ENCODE measurements at regions not wholly inside any gene's neighbourhood (a gene's known extent, or its start where the extent isn't known, plus 50 kb on each side); places are given as distances from the start of the nearest gene placed in this dataset.
A peak's percentile ranks its signal among the peaks of the same experiment; 100 is the strongest.

DNA sequence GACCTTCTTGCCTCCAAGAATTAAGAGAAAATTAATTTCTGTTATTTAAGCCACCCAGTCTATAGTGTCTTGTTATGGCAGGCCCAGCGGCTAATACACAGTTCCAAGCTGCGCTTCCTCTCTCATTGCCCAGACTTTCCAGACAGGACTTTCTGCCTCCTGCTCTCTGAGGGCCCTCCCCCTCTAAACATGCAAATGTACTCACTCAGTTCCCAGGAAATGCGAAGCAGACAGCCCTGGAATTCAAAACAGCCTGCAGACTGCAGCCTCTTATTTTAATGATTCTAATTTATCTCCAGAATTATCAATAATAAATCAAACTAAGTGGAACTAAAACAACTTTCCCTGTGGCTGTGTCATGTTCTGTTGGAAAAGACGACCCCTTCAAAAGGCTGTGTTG, 115.5 kb upstream of the ISX start:
- DNase-seq (ENCODE audit: low read depth in 4 of 4, low spot score in 3 of 4) = peak; percentile 37 to 72 (median 60)

DNA sequence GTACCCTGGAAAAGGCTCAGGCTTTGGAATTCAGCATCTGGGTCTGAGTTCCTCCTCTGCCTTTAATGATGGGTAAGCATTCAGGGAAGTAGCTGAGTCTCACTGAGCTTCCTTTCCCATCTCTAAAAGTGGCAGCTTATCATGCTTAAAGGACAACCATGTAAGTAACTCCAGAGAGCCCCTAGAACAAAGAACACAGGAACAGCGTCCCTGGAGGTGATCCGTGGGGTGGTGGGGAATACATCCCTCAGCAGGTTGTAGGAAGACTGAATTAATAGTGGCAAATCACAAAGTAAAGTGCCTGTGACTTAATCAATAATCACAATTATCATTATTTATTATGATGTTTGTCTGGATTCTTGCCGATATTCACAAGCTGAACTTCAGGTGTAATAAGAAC, 114.7 kb upstream of the ISX start:
- no peak for DNase-seq (ENCODE audit: low read depth in 4 of 4, low spot score in 3 of 4)

DNA sequence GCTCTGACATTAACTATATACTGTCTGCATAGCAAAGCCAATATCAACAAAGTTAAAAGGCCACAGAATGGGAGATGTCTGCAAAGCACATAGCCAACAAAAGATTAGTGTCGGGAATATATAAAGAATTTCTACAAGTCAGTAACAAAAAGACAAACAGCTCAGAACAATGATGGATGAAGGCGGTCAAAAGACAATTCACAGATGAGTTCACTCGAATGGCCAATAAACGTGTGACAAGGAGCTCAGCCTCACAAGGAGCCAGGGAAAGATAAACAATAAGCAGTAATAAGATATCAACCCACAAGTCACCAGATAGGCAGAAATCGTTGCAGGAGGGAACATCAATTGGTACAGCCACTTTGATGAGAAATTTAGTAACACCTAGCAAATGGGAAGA, 106.0 kb upstream of the ISX start:
- no peak for DNase-seq (ENCODE audit: low read depth in 4 of 4, low spot score in 3 of 4)

DNA sequence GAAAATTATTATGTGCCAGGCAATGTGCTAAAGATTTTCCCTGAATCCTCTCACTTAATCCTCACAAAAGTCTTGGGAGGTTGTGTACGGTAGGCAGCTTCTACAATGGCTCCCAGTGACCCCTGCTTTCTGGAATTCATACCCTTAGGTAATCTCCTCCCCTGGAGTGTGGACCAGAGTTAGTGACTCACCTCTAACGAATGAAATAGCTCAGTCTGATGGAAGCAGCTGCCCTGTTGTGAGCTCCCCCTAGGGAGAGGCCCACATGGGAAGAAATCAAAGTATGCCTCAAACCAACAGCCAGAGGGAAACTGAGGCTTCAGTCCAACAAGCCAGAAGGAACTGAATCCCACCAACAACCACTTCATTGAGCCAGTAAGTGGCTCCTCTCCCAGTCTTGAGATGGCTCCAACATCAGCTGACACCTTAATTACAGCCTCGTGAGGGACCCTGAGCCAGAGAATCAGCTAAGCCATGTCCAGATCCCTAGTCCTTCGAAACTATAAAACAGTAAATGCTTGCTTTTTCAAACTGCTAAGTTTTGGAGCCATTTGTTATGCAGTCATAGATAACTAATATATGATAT, 98.9 kb upstream of the ISX start:
- no peak for DNase-seq (ENCODE audit: low read depth in 4 of 4, low spot score in 3 of 4)

DNA sequence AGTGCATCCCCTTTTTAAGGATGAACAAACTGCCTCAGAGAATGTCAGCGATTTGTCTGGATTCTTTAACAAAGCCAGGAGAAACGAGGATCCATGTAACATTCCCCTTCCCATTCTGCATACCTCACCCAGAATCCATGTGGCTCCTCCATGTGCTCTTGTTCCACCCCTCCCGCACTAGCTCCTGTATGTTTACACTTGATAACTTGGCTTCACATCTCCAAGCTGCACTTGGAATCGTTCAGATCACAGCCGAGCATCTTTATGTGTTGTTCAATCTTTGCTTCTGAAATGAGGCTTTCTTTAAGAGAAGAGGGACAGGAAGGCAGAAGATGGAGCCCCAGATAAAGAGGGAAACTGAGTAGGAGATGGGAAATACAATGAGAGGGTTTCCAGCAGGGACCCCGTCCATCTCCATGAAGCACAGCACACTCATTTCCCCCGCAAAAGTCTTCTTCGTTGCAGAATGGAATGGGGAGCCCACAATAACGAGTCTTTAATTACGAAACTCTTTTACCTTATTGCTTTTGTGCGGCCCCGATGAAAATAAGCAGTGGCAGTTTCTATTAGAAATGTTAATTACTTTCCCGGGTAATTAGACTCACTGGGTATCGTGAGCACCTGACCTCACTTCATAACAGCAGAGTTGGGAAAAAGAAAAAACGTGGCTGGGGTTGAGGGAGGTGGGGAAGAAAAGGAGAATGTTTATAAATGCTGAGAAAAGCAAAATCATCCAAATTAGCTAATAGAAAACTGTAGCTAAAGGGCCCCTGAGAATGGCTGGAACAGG, 96.8 kb upstream of the ISX start:
- no peak for DNase-seq (ENCODE audit: low read depth in 4 of 4, low spot score in 3 of 4)

DNA sequence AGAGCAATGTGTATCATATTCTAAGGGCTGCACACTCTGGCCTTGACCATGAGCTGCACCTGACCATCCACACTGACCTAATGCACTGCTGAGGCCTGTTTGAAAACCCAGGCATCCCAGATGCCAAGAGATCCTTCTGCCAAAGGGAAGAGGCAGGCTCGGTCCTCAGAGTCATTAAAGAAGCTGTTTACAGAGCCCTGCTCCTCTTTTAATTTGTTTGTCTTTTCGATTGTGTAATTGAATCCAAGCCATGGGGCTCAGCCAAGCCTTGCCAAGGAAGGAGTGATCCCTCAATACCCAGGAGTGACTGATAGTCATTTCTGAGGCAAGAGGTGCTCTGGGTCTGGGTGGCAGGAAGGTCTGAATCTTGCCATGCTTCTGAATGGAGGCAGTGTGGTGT, 94.5 kb upstream of the ISX start:
- no peak for DNase-seq (ENCODE audit: low read depth in 4 of 4, low spot score in 3 of 4)

DNA sequence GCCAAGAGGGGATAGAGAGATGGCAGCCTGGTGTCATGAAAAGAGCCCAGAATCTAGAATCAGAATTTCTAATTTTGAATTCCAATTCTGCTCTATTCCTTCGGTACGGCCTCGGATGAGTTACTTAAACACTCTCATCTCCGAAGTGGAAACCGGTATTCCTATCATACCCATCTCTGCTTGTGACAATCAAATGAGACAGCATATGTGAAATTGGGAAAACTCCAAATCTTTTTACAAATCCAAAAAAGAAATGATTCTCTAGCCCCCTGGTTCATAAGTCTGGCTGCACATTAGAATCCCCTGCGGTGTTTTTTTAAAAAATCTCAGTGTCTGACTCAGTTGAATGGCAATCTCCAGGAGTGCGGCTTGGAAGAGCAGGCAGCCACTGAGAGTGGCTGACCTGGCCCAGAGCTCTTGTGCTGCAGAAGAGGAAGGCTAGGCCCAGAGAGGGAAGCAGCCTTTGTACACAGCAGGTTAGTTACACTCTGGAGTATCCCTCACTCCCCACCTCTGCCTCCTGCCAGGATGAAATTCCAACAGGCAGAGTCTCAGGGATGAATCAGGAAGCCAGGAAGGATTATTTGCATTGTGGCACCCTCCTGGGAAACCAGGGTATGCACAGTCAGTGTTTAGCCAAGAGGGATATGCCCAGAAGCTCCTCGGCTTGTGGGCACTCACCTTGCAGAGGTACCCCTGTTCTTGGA, 93.6 kb upstream of the ISX start:
- no peak for DNase-seq (ENCODE audit: low read depth in 4 of 4, low spot score in 3 of 4)

DNA sequence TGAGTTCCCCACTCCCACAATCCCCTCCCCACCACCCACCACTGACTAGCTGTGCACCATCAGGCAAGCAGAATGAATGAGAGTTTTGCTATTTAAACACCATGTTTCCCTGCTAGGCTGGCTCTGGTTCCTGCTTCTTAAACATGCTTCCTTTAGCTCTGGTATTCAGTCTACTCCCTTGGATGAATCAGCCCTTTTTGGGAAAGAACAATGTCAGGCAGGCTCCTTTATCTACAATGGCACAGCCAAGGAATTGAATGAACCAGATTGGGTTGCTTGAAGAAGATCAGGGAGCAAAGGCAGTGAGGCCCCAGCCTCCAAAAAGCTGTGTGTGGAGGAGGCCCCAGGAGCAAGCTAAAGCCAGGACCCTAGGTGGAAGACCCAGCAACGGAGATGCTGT, 92.9 kb upstream of the ISX start:
- no peak for DNase-seq (ENCODE audit: low read depth in 4 of 4, low spot score in 3 of 4)

DNA sequence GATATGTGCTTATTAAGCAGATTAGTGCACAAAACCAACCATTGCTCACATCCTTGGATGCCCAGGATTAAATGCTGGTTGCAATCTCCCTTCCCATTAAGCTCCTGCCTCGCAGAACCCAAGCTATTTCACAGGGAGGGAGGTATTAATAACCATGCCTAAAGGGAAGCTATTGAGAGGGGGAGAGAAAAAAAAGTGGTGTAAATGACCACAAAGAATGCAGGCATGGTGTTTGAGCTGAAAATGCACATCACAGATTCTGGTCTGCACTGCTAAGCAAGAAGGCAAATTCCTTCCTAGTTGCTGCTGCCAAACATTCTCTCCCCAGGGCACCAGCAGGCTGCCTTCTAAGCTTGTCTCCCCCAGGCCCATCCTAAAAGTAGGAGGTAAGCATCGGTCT, 92.0 kb upstream of the ISX start:
- DNase-seq (ENCODE audit: low read depth in 4 of 4, low spot score in 3 of 4) = no peak

DNA sequence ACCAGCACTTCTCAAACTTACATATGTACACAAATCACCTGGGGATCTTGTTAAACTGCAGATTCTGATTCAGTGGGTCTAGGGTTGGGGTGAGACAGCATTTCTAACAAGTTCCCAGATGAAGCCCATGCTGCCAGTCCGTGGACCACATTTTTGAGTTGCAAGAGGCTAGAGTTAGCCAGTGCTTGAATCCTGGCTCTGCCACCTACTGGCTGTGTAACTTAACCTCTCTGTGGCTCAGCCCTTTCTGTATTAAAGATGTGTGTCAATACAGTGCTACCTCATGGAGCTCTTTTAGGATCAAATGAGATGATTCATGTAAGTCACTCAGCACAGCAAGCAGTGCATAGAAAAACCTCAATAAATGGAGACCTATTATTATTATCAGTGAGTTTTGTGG, 90.2 kb upstream of the ISX start:
- no peak for DNase-seq (ENCODE audit: low read depth in 4 of 4, low spot score in 3 of 4)

DNA sequence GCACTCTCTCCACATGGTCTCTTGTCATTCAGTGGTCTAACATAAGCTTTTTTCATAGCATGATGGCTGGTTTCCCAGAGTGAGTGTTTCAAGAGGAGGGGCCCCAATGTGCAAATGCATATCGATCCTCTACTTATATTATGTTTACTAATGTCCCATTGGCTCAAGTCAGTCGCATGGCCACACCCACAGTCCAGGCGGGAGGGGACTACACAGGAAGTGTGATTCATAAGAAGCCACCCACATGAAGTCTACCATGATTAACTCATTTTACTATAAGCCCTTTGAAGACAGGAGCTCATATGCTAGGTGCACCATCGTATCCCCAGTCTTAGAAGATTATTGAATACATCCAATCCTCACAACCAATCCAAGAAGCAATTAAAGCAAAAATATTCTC, 89.5 kb upstream of the ISX start:
- no peak for DNase-seq (ENCODE audit: low read depth in 4 of 4, low spot score in 3 of 4)

DNA sequence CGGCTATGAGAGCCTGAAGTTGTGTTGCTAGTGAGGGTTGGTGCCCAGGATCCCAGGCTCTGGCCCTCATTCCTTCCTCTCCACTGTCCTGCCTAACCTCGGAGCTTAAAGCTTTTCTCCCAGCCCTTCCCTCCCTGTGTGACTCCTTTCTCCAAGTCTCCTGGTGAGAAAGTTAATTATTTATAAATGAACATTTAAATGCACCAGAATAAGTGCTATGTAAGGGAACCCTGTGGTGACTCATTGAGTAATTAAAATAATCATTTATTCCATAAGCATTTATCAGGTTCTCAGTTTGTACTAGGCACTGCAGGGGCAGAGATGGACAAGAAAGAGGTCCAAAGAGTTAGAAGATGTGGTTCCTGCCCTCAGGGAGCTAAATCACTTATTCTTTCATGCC, 89.1 kb upstream of the ISX start:
- no peak for DNase-seq (ENCODE audit: low read depth in 4 of 4, low spot score in 3 of 4)

DNA sequence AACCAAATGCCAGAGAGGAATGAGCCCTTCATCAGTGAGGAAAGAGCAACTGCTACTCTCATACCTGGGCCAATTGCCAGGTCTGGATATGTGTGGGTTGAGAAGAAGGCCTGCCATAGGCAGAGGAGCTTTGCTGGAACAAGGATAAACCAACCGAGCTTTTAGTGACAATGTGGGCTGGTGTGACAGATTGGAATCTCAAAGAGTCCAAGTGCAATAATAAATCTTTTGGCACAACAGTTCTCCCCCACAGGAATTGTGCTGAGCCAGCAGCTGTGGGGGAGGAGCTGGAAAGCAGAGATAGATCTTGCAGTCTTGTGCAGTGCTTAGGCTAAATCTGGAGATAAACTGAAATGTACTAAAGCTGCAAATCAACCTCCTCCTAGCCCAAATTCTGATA, 79.4 kb upstream of the ISX start:
- no peak for DNase-seq (ENCODE audit: low read depth in 4 of 4, low spot score in 3 of 4)

DNA sequence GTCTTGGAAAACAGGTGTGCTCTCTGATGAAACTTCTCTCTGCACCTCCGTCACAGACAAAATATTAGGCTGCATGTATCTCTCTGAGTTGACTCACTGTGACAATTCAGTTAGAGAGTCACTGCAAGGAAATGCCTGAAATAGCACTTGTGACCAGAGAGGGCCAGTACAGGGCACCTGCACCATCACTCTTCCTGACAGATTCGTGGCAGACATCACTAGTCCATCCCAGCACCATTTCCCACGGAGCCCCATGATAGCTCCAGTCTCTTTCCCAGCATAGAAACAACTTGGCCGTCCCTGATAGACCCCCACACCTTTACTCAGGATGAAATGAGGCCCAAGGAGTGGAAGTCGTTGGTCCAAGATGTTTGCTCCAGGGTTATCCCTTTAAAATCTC, 73.3 kb upstream of the ISX start:
- DNase-seq (ENCODE audit: low read depth in 4 of 4, low spot score in 3 of 4) = no peak

DNA sequence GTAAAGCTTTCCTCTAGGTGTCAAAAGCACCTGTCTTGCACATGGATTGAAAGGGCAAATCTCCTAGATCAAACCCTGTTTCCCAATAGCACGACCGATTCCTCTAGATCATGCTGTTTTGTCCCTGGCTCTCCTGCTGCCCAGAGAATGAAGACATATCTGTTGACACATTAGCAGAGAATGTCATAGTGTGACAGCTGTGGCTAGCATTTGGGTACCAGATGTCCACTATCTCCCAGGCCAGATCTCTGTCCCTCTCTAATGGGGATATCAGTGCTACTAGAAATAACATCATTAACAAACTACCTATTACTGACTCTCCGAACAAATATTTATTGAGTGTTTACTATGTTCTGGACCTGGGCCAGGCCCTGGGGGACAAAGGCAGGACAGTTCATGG, 72.4 kb upstream of the ISX start:
- no peak for DNase-seq (ENCODE audit: low read depth in 4 of 4, low spot score in 3 of 4)

DNA sequence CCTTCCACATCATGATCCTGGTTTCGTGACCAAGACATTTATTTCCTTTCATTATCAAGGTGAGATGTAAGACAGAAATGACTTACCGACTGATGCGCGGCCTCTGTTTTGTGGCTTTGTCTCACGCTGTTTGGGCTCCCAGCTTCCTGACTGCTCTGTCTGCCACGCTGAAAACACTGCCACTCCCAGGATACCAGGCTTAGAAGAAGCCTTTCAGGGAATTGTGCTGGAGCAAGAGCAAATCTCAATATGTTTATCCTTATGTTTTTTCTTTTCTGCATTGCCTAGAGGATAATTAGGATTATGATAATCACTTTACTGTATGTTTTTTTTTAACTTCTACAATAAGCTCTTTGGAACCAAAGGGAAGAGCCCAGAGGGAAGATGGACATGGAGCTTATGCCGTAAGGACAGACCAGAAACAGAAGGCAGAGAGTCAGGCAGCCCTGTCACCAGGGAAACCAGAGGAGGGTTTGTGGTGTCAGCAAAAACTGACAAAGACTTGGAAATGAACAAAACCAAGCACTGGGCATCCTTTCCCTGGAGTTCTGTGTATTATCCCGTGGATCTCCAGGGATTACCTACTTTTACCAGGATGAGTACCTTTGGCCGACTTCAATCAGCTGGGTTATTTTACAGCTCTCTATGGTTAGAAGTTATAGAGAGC, 68.2 kb upstream of the ISX start:
- DNase-seq (ENCODE audit: low read depth in 4 of 4, low spot score in 3 of 4) = no peak

DNA sequence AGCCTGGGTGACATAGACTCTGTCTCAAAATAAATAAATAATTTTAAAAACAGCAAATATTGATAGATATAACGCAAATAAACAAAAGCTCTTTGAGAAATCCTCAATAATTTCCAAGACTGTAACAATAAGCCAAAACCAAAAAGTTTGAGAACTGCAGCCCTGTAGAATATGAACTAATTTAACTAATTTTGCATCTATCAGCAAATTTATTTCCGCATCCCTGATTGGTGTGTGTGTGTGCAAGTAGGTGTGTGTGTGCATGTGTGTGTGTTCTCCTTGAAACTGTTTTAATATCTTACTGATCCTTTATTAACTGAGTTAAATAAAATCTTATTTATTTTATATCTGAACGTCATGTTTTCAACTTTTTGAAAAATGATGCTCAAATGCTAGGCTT, 67.0 kb upstream of the ISX start:
- DNase-seq (ENCODE audit: low read depth in 4 of 4, low spot score in 3 of 4) = no peak

DNA sequence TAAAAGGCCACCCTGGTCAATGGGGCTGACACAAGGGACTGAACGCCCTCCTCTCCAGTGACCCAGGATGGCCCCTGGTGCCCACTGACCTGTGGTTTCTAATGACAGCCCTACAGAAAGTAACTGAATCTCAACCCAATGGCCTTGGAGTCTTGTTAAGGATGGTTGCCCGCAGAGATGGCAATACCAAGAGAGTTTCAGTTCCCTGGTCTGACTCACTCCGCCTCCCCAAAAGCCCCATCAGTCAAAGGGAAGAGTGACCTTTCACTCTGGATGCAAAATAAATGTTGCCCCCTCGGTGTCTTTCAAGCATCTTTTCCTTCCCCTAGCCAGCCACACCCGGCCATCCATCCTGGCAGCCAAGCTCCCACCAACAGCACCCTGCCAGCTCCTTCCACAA, 57.7 kb upstream of the ISX start:
- DNase-seq (ENCODE audit: low read depth in 4 of 4, low spot score in 3 of 4) = no peak

DNA sequence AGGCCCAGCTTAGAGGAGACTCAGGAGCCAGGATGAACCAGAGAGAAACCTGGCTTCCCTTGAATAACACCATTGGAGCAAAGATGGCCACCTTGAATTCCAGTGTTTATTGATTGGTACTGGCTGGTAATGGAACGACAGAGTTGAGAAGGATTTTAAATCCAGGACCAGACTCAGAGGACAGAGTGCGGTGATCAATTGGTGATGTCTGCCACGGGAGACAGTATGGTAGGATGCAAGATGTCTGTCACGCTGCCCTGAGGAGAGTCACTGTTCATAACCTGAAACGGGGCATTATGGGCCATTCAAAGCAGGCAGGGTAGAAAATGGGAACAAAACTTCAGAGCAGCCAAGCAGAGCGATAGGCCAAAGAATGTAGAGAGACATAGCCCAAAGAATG, 55.4 kb upstream of the ISX start:
- no peak for DNase-seq (ENCODE audit: low read depth in 4 of 4, low spot score in 3 of 4)

DNA sequence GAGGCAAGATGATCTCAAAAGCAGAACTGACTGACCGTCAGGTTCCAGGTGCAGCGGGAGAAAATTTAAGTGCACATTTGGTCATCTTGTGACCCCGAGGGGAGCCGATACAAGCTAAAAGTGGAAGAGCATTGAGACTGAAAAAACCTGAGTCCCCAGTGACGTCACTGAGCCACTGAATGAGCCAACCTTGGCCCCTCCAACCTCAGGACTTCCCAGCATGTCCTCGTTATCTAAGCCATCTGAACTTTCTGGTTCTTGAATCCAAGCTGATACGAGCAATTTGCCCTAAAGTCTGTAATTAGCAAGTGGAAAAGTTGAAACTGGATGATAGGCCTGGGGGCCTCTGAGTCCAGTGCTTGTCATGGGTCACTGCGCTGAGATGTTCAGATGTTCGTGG, 51.1 kb upstream of the ISX start:
- no peak for DNase-seq (ENCODE audit: low read depth in 4 of 4, low spot score in 3 of 4)

Measured in right renal pelvis (tissue), 4 donors.